HG03354 (cell line): ENCODE measurements at regions not wholly inside any gene's neighbourhood (a gene's known extent, or its start where the extent isn't known, plus 50 kb on each side); places are given as distances from the start of the nearest gene placed in this dataset.

Experiments
- ATAC-seq: cut with Tn5 transposase; IDR thresholded peaks from one replicate; pipeline ENCODE4 v1.9.1; 2021; ENCODE audit warnings: mild to moderate bottlenecking; ENCODE audit not compliant: unreplicated experiment, poor library complexity, severe bottlenecking

GRCh38 chr3:22175947-22176346 lies 424.9 kb upstream of the ZNF385D start:
- no peak for ATAC-seq

- no peak for ATAC-seq
These were observed 425.9 kb upstream of the ZNF385D start for GRCh38 chr3:22176911-22177310.

GRCh38 chr3:22189616-22190015 lies 438.6 kb upstream of the ZNF385D start:
- no peak for ATAC-seq

- ATAC-seq, result no peak
These were observed 448.1 kb upstream of the ZNF385D start for GRCh38 chr3:22199095-22199494.

- ATAC-seq, result no peak
These were observed 457.8 kb upstream of the ZNF385D start for GRCh38 chr3:22208844-22209243.

GRCh38 chr3:22209578-22209977 lies 458.6 kb upstream of the ZNF385D start:
- no peak for ATAC-seq

- no peak for ATAC-seq
These were observed 459.7 kb upstream of the ZNF385D start for GRCh38 chr3:22210693-22211092.

GRCh38 chr3:22216601-22217000 lies 465.6 kb upstream of the ZNF385D start:
- ATAC-seq, result no peak

GRCh38 chr3:22225161-22225560 lies 474.2 kb upstream of the ZNF385D start:
- ATAC-seq, result no peak

GRCh38 chr3:22228705-22229104 lies 477.7 kb upstream of the ZNF385D start:
- ATAC-seq, result no peak

- ATAC-seq, result no peak
These were observed 480.1 kb upstream of the ZNF385D start for GRCh38 chr3:22231061-22231460.

GRCh38 chr3:22236490-22237270 lies 485.7 kb upstream of the ZNF385D start:
- peak; percentile 83 for ATAC-seq

- no peak for ATAC-seq
These were observed 488.0 kb upstream of the ZNF385D start for GRCh38 chr3:22239011-22239410.

GRCh38 chr3:22241110-22241509 lies 490.1 kb upstream of the ZNF385D start:
- ATAC-seq, result no peak

GRCh38 chr3:22244761-22245521 lies 493.9 kb upstream of the ZNF385D start:
- no peak for ATAC-seq

- no peak for ATAC-seq
These were observed 495.0 kb upstream of the ZNF385D start for GRCh38 chr3:22245811-22246583.

GRCh38 chr3:22249658-22250057 lies 498.6 kb upstream of the ZNF385D start:
- no peak for ATAC-seq

GRCh38 chr3:22257252-22257651 lies 506.2 kb upstream of the ZNF385D start:
- no peak for ATAC-seq

- ATAC-seq, result no peak
These were observed 511.4 kb upstream of the ZNF385D start for GRCh38 chr3:22262386-22262785.

- no peak for ATAC-seq
These were observed 512.0 kb upstream of the ZNF385D start for GRCh38 chr3:22263042-22263441.
